Fibroblast of mammary gland (primary cell): ENCODE measurements at regions not wholly inside any gene's neighbourhood (a gene's known extent, or its start where the extent isn't known, plus 50 kb on each side); places are given as distances from the start of the nearest gene placed in this dataset.
"Not testable (repeated sequence)": the region's sequence is repeated elsewhere in the genome, so short reads cannot be mapped to it uniquely, and the experiment has no call there.

Experiments
- DNase-seq: peaks from one replicate; pipeline ENCODE4 v3.0.0-alpha.2; 2010; ENCODE audit warnings: low read depth
- H3K4me3 ChIP-seq: 2 replicates; pipeline ENCODE4 v1.5.1; 2011; ENCODE audit warnings: low read depth, mild to moderate bottlenecking, low read length, moderate library complexity; ENCODE audit not compliant: control insufficient read depth
- CTCF ChIP-seq: conservative IDR thresholded peaks from 2 replicates; pipeline ENCODE4 v1.5.1; 2011; ENCODE audit warnings: low read depth, low read length, inconsistent platforms; ENCODE audit not compliant: control insufficient read depth, insufficient read depth

GRCh38 chr1:181984006-181984405 lies 77.5 kb downstream of the ZNF648 start:
- no peak for TF ChIP-seq CTCF
- H3K4me3 ChIP-seq = no peak overlapping the region
- DNase-seq = no peak

- H3K4me3 ChIP-seq = no peak overlapping the region
- TF ChIP-seq CTCF = no peak
- DNase-seq = no peak
Observed at GRCh38 chr1:181981821-181982220, 79.7 kb downstream of the ZNF648 start.

GRCh38 chr1:181972256-181972655 lies 89.3 kb downstream of the ZNF648 start:
- no peak for DNase-seq
- TF ChIP-seq CTCF = no peak
- H3K4me3 ChIP-seq = no peak overlapping the region

- TF ChIP-seq CTCF = no peak
- H3K4me3 ChIP-seq = no peak overlapping the region
- DNase-seq = no peak
Observed at GRCh38 chr1:181971424-181971823, 90.1 kb downstream of the ZNF648 start.

- no peak overlapping the region for H3K4me3 ChIP-seq
- TF ChIP-seq CTCF = no peak
- no peak for DNase-seq
Observed at GRCh38 chr1:181969902-181970301, 91.6 kb downstream of the ZNF648 start.

- DNase-seq, H3K4me3 ChIP-seq: not testable (repeated sequence)
Observed at GRCh38 chr1:181954696-181955095, 106.8 kb downstream of the ZNF648 start.

- DNase-seq = not testable (repeated sequence)
Observed at GRCh38 chr1:181954178-181954577, 107.3 kb downstream of the ZNF648 start.

GRCh38 chr1:181953596-181953995 lies 107.9 kb downstream of the ZNF648 start:
- no peak for DNase-seq
- TF ChIP-seq CTCF = no peak
- no peak overlapping the region for H3K4me3 ChIP-seq

More at GRCh38 chr1:181954178-181954577, 107.3 kb downstream of the ZNF648 start:
- not testable (repeated sequence) for H3K4me3 ChIP-seq
